HepG2 (cell line): ENCODE measurements at regions not wholly inside any gene's neighbourhood (a gene's known extent, or its start where the extent isn't known, plus 50 kb on each side); places are given as distances from the start of the nearest gene placed in this dataset.

Source experiments
- AKAP8 ChIP-seq: sonication (generic); formaldehyde crosslinking; IDR thresholded peaks from 2 replicates; pipeline ENCODE4 v1.5.1; 2020; ENCODE audit warnings: mild to moderate bottlenecking, missing genetic modification reagents
- ELF1 ChIP-seq: sonication (generic); formaldehyde crosslinking; IDR thresholded peaks from 2 replicates; pipeline ENCODE4 v1.4.0; 2020; ENCODE audit warnings: missing genetic modification reagents
- ISX ChIP-seq: sonication (generic); formaldehyde crosslinking; conservative IDR thresholded peaks from 2 replicates; pipeline ENCODE4 v1.5.0; 2020; ENCODE audit warnings: missing genetic modification reagents
- KLF9 ChIP-seq: IDR thresholded peaks from 2 replicates; pipeline ENCODE4 v1.6.1; 2016; ENCODE audit warnings: low read depth
- PAF1 ChIP-seq: IDR thresholded peaks from 2 replicates; pipeline ENCODE4 v1.6.1; 2016; ENCODE audit warnings: missing genetic modification reagents, missing compliant biosample characterization
- RAD21 ChIP-seq: fragments of 450-650 bp; formaldehyde crosslinking; IDR thresholded peaks from 2 replicates; pipeline ENCODE4 v1.5.0; 2020; ENCODE audit warnings: mild to moderate bottlenecking
- RBFOX2 ChIP-seq: fragments of 200-400 bp; formaldehyde crosslinking; IDR thresholded peaks from 2 replicates; pipeline ENCODE4 v1.6.1; 2017; ENCODE audit warnings: low read depth, mild to moderate bottlenecking, low read length
- SOX13 ChIP-seq, 3 experiments: fragments of 450-650 bp in 1 of 3; sonication (generic) in 1 of 3; formaldehyde crosslinking in 1 of 3; IDR thresholded peaks in 2 of 3; conservative IDR thresholded peaks in 1 of 3; 2 replicates each; pipeline versions ENCODE4 v1.5.0 to v1.6.1; 2016 to 2020; ENCODE audit warnings: antibody characterized with exemption in 1 of 3, mild to moderate bottlenecking in 1 of 3, missing compliant biosample characterization in 1 of 3, missing genetic modification reagents in 1 of 3, moderate library complexity in 1 of 3
- SRF ChIP-seq: IDR thresholded peaks from 2 replicates; pipeline ENCODE4 v1.6.1; 2011; ENCODE audit warnings: mild to moderate bottlenecking, low read depth, low read length, moderate library complexity
- TRIM24 ChIP-seq: sonication (generic); formaldehyde crosslinking; IDR thresholded peaks from 2 replicates; pipeline ENCODE4 v1.8.0; 2022; ENCODE audit warnings: mild to moderate bottlenecking, missing genetic modification reagents
- ZNF3 ChIP-seq: IDR thresholded peaks from 2 replicates; pipeline ENCODE4 v1.7.0; 2017; ENCODE audit warnings: inconsistent platforms
- ZNF432 ChIP-seq: sonication (generic); formaldehyde crosslinking; IDR thresholded peaks from 2 replicates; pipeline ENCODE4 v1.5.0; 2020; ENCODE audit warnings: missing genetic modification reagents, mild to moderate bottlenecking, borderline replicate concordance
- ZNF484 ChIP-seq: sonication (generic); formaldehyde crosslinking; IDR thresholded peaks from 2 replicates; pipeline ENCODE4 v1.5.1; 2020; ENCODE audit warnings: mild to moderate bottlenecking, low read depth, missing genetic modification reagents, borderline replicate concordance
- ZNF550 ChIP-seq: sonication (generic); formaldehyde crosslinking; IDR thresholded peaks from 2 replicates; pipeline ENCODE4 v1.4.0; 2020; ENCODE audit warnings: mild to moderate bottlenecking, missing genetic modification reagents, borderline replicate concordance
- ZNF552 ChIP-seq: sonication (generic); formaldehyde crosslinking; IDR thresholded peaks from 2 replicates; pipeline ENCODE4 v1.9.0; 2022; ENCODE audit warnings: missing genetic modification reagents, mild to moderate bottlenecking, borderline replicate concordance
- ZNF703 ChIP-seq: sonication (generic); formaldehyde crosslinking; IDR thresholded peaks from 2 replicates; pipeline ENCODE4 v1.5.1; 2020; ENCODE audit warnings: missing genetic modification reagents, mild to moderate bottlenecking, moderate library complexity, borderline replicate concordance
- TF ChIP-seq, protein P1 (sequence below): sonication (generic); formaldehyde crosslinking; IDR thresholded peaks from 2 replicates; pipeline ENCODE4 v1.5.1; 2020; ENCODE audit warnings: missing genetic modification reagents, mild to moderate bottlenecking, borderline replicate concordance
- TF ChIP-seq, protein P2 (sequence below): sonication (generic); formaldehyde crosslinking; IDR thresholded peaks from 2 replicates; pipeline ENCODE4 v1.5.0; 2020; ENCODE audit warnings: mild to moderate bottlenecking, missing genetic modification reagents, moderate library complexity
- TF ChIP-seq, protein P3 (sequence below): sonication (generic); formaldehyde crosslinking; IDR thresholded peaks from 2 replicates; pipeline ENCODE4 v1.4.0; 2020; ENCODE audit warnings: missing genetic modification reagents, borderline replicate concordance
- TF ChIP-seq, protein P4 (sequence below), 2 experiments: sonication (generic) in 1 of 2; formaldehyde crosslinking in 1 of 2; IDR thresholded peaks; 2 replicates each; pipeline versions ENCODE4 v1.6.1 to v1.9.0; 2014 to 2022; ENCODE audit warnings: antibody characterized with exemption in 1 of 2, borderline replicate concordance in 1 of 2, inconsistent platforms in 1 of 2, low read depth in 1 of 2, missing genetic modification reagents in 1 of 2

DNA sequence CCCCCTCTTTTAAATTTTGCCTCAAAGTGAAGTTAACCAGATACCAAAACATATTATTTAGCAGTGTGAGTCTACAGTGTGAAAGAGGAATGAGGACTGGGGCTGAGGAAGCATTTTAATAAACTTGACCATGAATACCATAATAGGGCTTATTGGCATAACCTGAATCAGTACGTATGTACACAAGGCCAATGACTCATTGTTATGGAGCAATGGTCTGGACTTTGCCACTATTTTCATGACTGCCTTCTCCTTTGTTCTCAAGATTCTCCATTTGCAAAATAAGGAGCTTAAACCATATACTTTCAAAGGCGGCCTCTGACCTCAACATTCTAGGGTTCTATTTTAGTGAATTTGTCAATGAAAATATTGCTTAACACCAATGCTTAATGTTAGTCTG is 102.8 kb upstream of the OR13H1 start (continued):
- TF ChIP-seq KLF9 (CRISPR knock-in tag): no peak
- TF ChIP-seq, protein P1, sequence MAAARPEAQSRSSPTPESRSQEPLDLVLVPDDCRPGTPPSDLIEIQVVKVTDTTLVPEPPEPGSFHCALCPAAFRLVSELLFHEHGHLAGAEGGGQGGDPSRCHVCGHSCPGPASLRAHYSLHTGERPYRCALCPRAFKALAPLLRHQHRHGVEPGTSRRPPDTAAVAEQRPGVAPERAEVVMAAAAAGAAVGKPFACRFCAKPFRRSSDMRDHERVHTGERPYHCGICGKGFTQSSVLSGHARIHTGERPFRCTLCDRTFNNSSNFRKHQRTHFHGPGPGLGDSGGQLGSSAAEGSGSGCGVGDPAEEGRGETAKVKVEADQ (CRISPR knock-in tag): no peak
- no peak for TF ChIP-seq ELF1 (CRISPR knock-in tag)
- TF ChIP-seq ZNF432 (CRISPR knock-in tag): no peak
- no peak for TF ChIP-seq PAF1
- TF ChIP-seq, protein P2, sequence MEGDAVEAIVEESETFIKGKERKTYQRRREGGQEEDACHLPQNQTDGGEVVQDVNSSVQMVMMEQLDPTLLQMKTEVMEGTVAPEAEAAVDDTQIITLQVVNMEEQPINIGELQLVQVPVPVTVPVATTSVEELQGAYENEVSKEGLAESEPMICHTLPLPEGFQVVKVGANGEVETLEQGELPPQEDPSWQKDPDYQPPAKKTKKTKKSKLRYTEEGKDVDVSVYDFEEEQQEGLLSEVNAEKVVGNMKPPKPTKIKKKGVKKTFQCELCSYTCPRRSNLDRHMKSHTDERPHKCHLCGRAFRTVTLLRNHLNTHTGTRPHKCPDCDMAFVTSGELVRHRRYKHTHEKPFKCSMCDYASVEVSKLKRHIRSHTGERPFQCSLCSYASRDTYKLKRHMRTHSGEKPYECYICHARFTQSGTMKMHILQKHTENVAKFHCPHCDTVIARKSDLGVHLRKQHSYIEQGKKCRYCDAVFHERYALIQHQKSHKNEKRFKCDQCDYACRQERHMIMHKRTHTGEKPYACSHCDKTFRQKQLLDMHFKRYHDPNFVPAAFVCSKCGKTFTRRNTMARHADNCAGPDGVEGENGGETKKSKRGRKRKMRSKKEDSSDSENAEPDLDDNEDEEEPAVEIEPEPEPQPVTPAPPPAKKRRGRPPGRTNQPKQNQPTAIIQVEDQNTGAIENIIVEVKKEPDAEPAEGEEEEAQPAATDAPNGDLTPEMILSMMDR (CRISPR knock-in tag): no peak
- no peak for TF ChIP-seq ZNF550 (CRISPR knock-in tag)
- TF ChIP-seq SRF: no peak
- no peak for TF ChIP-seq ZNF552 (CRISPR knock-in tag)
- TF ChIP-seq ZNF3 (CRISPR knock-in tag): no peak
- TF ChIP-seq ZNF703 (CRISPR knock-in tag): no peak
- TF ChIP-seq, protein P3, sequence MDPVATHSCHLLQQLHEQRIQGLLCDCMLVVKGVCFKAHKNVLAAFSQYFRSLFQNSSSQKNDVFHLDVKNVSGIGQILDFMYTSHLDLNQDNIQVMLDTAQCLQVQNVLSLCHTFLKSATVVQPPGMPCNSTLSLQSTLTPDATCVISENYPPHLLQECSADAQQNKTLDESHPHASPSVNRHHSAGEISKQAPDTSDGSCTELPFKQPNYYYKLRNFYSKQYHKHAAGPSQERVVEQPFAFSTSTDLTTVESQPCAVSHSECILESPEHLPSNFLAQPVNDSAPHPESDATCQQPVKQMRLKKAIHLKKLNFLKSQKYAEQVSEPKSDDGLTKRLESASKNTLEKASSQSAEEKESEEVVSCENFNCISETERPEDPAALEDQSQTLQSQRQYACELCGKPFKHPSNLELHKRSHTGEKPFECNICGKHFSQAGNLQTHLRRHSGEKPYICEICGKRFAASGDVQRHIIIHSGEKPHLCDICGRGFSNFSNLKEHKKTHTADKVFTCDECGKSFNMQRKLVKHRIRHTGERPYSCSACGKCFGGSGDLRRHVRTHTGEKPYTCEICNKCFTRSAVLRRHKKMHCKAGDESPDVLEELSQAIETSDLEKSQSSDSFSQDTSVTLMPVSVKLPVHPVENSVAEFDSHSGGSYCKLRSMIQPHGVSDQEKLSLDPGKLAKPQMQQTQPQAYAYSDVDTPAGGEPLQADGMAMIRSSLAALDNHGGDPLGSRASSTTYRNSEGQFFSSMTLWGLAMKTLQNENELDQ (CRISPR knock-in tag): no peak
- TF ChIP-seq SOX13 (IDR thresholded peaks at IDR 0.05): no peak
- peak in 1 of 2 experiments; percentile 71; a peak in 2 of 4 replicates for TF ChIP-seq SOX13 (CRISPR knock-in tag; conservative IDR thresholded peaks at IDR 0.05 in 1 of 2, IDR thresholded peaks at IDR 0.05 in 1 of 2)
- TF ChIP-seq, protein P4, sequence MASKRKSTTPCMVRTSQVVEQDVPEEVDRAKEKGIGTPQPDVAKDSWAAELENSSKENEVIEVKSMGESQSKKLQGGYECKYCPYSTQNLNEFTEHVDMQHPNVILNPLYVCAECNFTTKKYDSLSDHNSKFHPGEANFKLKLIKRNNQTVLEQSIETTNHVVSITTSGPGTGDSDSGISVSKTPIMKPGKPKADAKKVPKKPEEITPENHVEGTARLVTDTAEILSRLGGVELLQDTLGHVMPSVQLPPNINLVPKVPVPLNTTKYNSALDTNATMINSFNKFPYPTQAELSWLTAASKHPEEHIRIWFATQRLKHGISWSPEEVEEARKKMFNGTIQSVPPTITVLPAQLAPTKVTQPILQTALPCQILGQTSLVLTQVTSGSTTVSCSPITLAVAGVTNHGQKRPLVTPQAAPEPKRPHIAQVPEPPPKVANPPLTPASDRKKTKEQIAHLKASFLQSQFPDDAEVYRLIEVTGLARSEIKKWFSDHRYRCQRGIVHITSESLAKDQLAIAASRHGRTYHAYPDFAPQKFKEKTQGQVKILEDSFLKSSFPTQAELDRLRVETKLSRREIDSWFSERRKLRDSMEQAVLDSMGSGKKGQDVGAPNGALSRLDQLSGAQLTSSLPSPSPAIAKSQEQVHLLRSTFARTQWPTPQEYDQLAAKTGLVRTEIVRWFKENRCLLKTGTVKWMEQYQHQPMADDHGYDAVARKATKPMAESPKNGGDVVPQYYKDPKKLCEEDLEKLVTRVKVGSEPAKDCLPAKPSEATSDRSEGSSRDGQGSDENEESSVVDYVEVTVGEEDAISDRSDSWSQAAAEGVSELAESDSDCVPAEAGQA (IDR thresholded peaks at IDR 0.05; ENCODE audit: low read depth): no peak
- TF ChIP-seq, protein P4 (CRISPR knock-in tag; IDR thresholded peaks at IDR 0.05; ENCODE audit: borderline replicate concordance): no peak
- TF ChIP-seq ISX: no peak
- TF ChIP-seq ZNF484: no peak
- TF ChIP-seq AKAP8 (CRISPR knock-in tag): no peak
- no peak for TF ChIP-seq TRIM24 (CRISPR knock-in tag)
- TF ChIP-seq RBFOX2: no peak
- no peak for TF ChIP-seq RAD21 (CRISPR knock-in tag)
